Fibroblast of lung (primary cell): ENCODE measurements at regions not wholly inside any gene's neighbourhood (a gene's known extent, or its start where the extent isn't known, plus 50 kb on each side); places are given as distances from the start of the nearest gene placed in this dataset.

Experiments
- CTCF ChIP-seq, 2 donors: IDR thresholded peaks in 1 of 2; conservative IDR thresholded peaks in 1 of 2; 1 replicate in 1 of 2; 2 replicates in 1 of 2; pipeline ENCODE4 v1.5.1; 2011 to 2012; ENCODE audit warnings: low read length in 2 of 2, control low read depth in 1 of 2, inconsistent platforms in 1 of 2, low read depth in 1 of 2, mild to moderate bottlenecking in 1 of 2
- EZH2 ChIP-seq: IDR thresholded peaks from 2 replicates; pipeline ENCODE4 v1.5.1; 2012; ENCODE audit warnings: low read length, control low read depth, mild to moderate bottlenecking; ENCODE audit errors: missing control alignments

- no peak for TF ChIP-seq CTCF (conservative IDR thresholded peaks at IDR 0.05 in 1 of 2, IDR thresholded peaks at IDR 0.05 in 1 of 2; ENCODE audit: low read depth in 1 of 2, low read length in 2 of 2)
- TF ChIP-seq EZH2: no peak
Observed at GRCh38 chr12:86429824-86430223, 173.6 kb upstream of the MGAT4C start.
